Muscle of back (tissue), 3 donors: ENCODE measurements at regions not wholly inside any gene's neighbourhood (a gene's known extent, or its start where the extent isn't known, plus 50 kb on each side); places are given as distances from the start of the nearest gene placed in this dataset.
A peak's percentile ranks its signal among the peaks of the same experiment; 100 is the strongest.

ENCODE experiments used
- DNase-seq, 3 donors: peaks; one replicate each; pipeline versions ENCODE4 v3.0.0 to v3.0.0-alpha.2; 2013

DNA sequence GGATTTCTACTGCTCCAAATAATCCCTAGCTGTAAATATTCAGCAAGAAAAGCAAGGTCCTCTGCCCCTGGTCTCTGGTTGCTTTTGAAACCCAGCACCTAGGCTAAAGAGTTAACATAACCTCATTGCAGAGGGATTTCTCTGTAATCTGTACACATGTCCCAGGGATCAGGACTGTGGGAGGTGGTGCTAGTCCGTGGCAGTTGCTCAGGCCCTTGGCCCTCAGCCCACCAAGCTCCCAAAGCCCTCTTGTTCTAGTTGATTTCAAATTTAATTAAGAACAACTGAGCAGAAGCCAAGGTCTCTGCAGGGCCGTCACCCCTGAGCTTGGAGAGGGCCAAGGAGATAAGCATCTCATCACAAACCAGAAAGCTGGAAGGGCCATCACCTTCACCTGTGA, 181.1 kb downstream of the SOX9 start:
- DNase-seq: peak in 1 of 3 donors; percentile 17

DNA sequence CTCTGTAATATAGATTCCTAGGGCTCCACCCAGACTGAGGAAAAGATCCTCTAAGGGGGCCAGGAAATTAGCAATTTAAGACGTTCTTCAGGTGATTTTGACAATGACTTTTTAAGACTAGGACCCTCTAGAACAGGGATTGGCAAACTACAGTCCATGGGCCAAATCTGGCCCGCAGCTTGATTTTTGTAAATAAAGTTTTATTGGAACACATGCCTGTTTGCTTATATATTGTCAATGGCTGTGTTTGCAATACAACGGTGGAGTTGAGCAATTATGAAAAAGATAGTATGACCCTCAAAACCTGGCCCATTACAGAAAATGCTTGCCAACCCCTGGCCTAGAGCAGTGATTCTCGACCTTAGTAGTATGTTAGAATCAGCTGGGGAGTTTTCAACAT, 181.9 kb downstream of the SOX9 start:
- no peak for DNase-seq

DNA sequence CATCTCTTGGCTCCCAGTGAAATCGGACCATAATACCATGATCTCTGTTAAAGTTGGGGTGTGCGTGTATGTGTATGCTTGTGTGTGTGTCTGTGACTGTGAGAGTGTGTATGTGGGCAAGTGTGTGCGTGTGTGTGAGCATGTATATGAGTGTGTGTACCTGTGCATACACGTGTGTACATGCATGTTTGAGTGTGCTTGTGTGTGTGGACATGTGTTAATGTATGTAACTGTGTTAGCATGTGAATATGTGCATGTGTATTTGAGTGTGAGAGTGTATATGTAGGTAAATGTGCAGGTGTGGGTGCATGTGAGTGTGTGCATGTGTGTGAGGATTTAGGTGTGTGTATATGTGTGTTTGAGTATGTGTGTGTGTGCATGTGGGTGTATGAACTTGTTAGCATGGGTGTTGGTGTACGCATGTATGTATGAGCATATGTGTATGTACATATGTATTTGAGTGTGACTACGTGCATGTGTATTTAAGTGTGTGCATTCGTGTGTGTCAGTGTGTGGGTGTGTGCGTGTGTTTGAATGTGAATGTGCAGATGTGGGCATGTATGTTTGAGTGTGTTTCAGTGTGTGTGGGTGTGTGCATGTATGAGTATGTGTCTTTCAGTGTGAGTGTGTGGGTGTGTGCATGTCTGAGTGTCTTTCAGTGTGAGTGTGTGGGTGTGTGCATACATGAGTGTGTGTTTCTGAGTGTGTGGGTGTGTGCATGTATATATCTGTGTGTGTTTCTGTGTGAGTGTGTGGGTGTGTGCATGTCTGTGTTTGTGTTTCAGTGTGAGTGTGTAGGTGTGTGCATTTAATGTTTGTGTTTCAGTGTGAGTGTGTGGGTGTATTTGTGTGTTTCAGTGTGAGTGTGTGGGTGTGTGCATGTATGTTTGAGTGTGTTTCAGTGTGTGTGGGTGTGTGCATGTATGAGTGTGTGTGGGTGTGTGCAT, 183.2 kb downstream of the SOX9 start:
- DNase-seq: no peak

DNA sequence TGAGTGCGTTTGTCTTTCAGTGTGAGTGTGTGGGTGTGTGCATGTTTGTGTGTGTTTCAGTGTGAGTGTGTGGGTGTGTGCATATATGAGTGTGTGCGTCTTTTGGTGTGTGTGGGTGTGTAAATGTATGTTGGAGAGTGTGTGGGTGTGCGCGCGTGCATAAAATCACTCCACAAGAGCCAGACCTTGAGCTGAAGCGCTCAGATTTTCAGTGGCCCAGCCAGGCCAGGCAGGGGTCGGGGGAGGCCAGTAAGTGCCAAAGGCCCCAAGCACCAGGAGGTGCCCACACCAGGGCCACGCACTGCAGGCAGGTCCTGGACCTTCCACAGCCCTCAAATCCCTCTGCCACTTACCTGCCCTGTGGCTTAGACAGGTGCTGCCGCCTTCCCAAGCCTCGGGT, 184.0 kb downstream of the SOX9 start:
- DNase-seq: no peak

DNA sequence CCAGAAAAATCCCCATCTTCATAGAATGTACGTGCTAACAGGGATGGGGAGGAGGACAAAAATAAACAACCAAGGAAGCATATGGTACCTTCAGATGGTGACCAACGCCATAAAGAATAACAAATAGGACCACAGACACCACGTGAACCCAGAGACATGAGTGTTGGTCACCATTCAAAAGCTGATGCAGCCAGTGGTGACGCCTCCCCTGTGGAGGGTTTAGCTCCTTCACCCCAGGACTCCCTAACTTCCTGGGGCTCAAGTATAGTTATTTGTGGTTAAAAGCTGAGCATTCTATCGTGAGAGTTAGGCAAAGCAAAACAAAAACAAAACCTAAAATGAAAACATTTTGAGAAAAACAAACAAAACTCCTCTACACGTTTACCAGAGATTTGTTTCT, 184.7 kb downstream of the SOX9 start:
- peak in 1 of 3 donors; percentile 29 for DNase-seq

DNA sequence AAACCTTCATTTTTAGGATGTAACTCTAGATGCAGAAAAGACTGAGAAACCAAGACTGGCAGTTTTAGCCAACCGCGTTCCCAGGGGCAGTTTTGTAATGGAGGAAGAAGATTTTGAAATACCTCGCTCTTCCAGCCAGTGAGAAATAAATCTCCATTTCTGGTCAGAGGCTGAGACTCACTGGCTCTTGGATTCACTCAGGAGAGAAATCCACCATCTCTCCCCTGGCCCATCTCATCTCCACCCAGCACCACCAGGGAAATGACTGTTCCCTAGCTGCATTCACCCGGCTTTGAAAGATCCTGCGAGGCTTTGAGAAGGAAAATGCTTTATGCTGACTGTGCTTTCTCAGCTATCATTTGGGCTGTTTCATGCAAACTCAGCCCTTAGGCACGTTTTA, 185.2 kb downstream of the SOX9 start:
- DNase-seq: peak in 2 of 3 donors; percentile 16 to 71

DNA sequence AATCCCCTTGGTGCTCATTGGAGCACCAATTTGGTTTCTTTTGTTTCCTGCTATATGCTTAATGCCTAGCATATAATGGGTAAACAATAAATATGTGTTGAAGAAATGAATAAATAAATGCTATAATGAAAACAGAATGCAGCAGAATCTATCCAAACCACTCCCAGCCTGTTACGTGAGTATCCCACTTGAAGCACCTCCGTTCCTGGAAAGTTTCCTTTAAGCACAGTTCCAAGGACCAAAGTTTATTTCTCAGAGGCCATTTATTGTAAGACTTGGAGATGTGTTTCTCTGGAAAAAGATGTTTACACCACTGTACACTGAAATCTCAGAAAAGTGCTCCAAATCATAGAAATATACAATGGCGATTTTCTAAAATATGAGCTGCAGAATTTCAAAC, 187.0 kb downstream of the SOX9 start:
- DNase-seq: peak; percentile 12 to 82 (median 38)

DNA sequence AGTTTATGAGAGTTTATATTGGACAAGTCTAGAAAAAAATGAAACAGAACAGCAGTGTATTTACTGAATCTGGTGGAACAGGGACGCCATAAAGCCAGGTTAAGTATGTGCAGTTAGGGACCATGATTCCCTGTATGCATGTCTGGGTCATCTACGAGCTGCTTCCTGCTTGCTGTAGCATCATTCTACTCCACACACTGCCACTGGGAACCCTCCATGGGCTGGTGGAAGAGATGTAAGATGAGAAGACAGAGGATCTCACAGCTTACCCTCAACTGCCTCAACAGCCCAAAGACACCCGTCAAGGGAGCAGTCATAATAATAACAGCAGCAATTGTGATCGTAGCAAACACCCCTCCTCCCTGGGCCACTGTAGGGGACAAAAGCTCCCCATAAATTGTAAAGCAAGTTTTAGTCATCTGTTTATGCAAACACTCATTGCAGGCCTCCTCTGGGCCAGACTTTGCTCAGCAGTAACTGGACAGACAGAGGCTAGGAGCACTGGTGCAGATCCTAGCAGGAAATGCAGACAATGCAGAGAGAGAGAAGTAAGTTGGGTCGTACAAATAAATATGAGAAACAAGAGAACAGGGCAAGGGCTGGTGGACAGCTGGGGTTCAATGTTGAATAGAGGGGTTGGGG, 188.0 kb downstream of the SOX9 start:
- DNase-seq: no peak

DNA sequence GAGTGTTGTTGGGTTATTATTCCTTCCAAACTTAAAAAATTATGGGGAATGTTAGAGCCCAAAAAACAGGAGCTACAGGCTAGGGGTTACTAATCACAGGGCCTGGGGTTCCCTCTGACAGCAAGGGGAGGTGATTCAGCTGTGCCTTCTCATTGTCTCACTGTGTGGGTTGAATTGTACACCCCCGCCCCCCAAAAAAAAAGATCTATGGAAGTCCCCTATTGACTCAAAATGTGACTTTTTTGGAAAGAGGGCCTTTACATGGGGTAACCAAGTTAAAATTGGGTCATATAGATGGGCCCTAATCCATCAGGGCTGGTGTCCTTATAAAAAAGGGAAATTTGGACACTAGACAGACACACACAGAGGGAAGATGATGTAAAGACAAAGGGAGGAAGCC, 190.2 kb downstream of the SOX9 start:
- DNase-seq: no peak

DNA sequence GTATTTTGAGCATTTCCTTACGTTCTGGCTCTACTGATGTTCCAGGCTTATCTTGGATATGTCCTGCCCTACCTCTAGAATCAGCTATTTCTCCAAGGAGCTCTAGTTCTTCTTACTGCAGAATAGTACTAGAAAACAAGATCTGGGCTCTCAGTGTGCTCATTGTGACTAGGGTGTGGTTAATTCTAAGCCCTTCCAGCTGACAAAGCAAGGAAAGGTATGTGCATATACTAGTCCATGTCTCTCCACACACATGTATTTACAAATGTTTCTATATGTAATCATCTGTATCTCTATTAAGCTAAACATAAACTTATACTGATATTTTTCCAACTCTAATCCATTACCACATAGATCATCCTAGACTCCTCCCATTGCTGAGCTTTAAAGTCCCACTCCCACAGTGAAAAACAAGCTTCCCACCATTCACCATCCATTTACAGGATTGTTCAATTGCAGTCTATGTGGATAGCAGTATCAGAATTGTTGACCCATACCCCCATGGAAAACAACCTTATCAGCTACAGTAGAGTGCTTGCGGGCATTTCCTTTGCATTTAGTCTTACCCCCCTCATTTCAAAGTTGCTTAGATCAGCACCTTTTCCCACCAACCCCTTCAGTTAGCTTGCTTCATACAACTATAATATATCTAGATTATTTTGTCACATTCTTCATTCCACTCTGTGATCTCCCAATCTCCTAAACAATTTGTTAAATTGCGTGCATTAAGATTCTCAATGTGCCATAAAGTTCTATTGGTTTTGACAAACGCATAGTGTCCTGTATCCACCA, 194.5 kb downstream of the SOX9 start:
- no peak for DNase-seq

DNA sequence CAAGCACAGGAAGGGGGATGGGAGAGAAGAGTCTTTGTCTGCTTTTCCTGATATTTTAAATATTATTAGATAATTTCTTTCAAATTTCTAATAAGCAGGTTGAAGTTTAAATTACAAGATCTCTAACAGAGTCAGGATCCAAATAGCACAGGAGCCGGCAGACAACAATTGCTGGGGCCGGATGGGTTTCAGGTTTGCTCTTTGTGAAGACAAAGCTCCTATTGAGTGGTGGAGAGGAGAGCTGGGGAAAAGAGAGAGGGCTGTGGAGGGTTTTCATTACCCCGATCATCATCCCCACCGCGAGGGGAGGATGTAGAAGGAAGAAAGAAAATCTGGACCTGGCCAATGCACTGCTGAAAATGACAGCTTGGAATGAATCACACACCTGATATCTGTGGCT, 197.3 kb downstream of the SOX9 start:
- DNase-seq: no peak

DNA sequence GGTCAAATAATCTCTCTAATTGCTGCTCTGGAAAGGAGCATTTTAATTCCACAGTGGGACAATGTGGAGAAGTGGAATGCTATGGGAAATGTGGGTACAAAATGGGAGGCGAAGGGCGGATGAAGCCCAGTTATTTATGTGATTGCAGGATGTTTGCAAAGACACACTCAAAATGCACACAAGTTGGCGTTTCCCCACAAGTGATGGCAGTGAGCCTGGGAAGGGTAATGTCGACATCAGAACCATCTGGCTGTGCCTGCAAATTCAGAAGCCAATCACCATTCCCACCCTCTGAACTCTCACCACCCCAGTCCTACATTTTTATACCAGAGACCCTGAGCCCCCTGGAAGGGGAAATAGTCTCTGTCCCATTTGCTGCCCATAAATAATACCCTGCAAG, 201.1 kb downstream of the SOX9 start:
- DNase-seq: no peak

DNA sequence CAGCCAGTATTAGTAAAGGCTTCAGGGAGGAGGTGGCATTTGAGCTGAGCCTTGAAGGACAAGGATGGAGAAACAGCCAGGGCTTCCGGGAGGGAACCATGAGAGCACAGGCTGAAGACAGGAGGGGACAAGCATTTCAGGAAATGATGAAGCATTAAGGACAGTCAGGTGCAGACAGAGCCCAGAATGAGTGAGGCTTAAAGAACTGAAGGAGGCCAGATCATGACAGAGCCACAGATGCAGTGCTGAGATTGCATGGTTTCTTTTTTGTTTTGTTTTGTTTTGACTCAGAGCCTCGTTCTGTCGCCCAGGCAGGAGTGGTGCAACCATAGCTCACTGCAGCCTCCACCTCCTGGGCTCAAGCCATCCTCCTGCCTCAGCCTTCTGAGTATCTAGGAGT, 211.5 kb downstream of the SOX9 start:
- no peak for DNase-seq

DNA sequence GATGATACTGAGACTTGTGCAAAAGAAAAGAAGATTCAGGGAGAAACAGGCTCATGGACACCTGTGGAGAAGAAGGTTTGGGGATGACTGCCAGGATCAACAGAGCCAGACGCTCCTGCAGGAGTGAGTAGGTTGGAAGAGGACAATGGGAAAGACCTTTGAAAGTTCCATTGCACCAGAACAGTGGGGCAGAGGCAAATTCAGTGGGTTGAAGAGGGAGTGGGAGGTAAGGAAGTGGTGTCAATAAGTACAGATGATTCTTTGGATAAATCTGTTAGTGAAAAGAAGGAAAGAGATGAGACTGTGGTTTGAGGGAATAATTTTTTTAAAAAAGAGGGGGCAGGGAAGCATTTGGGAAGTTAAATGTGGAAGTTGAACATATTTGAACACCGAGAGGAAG, 212.8 kb downstream of the SOX9 start:
- no peak for DNase-seq

DNA sequence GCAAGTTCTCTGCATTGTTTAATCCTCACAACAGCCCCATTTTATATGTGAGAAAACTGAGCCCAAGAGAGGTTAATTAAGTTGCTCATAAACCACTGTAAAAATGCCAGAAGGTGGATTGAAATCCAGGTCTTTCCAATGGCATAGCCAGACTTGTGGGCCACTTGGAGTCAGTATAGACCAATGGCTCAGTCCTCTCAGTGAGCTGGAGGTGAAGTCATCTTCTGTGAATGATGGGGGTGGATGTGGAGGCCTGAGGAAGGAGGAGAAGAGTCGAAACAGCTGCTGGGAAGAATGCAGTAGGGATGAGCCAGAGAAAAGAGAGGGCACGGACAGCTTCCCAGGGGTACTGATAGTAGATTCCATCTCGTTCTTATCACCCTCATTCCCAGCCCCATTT, 213.4 kb downstream of the SOX9 start:
- DNase-seq: peak in 1 of 3 donors; percentile 27

DNA sequence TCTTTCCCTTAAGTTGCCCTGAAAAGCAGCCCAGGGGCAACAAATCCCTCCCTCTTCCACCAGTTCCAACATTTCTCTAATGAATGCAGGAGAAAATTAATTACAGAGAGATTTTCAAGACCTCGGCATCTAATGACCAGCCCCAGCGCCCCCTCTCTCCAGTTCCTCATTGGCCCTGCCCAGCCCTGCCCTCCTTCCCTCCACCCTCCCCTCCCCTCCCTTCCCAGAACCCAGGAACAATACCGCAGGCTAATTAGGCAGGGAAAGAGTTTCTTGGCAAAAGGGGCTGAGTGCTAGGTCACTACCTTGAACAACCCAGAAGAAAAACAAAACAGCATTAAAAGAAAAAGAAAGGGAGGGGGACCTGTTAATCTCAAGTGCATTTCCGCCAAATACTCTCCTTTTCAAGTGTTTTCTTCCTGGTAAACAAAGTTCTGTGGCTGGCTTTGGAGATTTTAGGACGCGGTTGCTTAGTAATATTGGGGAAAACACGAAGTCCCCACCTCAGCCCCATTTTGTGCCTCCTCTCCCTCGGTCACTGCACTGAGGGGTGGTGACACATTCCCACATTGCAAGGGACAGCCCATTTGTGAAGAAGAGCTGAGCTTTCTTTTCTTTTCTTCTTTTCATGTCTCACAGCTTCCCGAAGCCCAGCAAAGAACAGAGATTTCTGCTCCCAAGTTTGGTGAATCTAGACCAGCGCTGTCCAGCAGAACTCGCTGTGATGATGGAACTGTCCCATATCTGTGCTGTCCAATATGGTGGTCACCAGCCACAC, 215.4 kb downstream of the SOX9 start:
- DNase-seq: no peak

DNA sequence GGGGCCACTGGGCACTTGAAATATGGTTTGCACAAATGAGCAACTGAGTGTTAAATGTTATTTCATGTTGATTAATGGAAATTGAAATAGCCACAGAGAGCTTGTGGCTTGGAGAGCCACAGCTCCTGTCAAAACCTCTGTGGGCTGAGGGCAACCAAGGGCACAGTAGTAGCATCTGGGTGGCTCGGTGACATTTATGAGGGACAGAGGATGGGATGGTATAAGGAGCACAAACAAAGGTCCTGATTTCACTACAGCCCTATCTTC, 215.9 kb downstream of the SOX9 start:
- DNase-seq: no peak

DNA sequence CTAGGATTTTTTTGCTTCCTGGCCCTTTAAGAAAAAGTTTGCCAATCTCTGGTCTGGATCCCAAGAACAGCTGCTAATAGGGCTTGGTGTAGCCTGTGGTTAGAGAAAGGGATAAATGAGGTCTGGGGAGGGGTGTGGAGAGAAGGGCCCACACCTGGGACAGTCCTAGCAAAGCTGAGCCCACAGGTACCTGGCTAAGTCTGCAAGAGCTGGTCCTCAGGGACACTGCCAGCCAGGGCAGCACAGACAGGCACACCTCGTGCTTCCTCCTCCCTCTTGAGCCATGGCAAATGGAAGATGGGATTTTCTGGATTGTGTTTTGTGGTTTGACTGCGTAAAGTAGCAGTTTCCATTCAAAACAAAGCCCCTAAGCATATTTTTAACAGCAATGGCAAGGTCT, 217.5 kb downstream of the SOX9 start:
- DNase-seq: no peak

DNA sequence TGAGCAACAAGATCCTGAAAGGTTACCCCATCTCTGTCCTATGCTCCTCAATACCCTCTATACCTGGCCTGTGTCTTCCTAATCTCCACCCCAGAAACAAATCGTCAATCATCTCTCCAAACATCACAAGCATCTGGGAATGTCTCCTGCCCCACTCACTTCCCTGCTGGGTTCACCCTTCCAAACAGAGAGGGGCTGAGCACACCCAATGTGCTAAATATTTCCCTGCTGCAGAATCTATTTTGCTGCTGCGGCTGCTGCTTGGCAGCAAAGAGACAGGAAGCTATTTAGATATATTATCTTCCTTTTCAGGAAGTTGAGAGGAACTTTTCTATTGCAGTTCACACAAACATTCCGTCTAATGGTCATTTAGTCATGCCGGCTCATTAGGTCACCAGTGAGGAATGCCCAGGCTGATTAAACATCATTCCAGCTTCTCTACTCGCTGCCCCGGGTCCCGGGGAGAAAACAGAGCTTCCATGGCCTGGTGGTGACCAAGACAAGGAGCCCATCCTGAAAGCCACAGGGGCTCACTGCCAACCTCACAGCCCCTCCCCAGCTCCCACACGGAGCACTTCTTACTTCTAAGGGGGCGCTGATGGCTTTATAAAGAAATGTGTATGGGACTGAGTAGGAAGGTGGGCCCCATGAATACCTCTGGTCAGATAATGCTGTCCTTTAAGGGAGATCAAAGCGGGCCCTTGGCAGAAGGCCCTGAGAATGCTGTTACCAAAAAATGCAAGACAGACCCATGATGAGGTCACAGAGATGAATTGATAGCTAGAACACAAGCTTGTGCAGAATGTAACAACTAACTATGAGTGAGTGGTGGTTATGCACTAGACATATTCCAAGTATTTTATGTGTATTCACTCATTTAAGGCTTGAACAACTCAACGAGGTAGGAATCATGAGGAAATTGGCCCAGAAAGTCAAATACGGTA, 218.3 kb downstream of the SOX9 start:
- peak; percentile 18 to 85 (median 64) for DNase-seq

DNA sequence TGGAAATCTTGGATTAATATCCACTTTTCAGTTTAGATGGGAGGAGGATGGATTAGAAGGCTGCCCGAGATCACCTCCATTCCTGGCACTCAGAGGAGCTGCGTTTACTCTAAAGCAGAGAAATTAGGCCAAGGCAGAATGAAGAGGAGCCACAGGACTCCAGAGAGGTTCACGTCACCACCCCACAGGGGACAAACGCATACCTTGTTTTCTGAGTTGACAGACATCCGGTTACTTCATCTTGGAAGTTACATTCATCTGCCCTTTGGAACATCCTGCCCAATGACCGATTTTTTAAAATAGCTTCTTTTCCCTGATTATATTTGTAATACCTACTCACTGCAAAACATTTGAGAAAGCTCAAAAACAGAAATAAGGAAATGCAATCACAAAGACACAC, 220.0 kb downstream of the SOX9 start:
- no peak for DNase-seq

DNA sequence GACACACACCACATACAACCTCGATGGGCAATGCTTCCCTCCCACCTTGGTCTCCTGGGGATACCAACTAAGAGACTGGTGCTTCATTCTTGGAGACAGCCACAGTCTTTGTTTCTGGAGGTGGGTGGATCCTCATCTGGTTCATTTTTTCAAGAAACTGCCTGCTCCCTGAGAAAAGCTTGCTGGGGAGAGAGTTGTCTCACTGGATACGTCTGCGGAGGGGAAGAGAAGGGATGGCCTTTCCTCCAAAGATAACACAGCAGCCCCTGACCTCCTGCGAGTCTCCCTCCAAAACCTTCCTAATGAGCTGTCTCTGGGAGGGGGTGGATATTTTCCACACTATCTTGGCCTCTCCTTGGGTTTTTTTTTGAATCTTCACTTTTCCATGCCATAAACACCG, 221.2 kb downstream of the SOX9 start:
- no peak for DNase-seq
